Posterior cingulate gyrus (tissue), 11 donors: ENCODE measurements at regions not wholly inside any gene's neighbourhood (a gene's known extent, or its start where the extent isn't known, plus 50 kb on each side); places are given as distances from the start of the nearest gene placed in this dataset.

Experiments
- DNase-seq, 10 donors: peaks; one replicate each; pipeline versions ENCODE4 v3.0.0 to v3.0.0-alpha.2; 2020 to 2021; ENCODE audit warnings: mixed read lengths in 3 of 10
- intact Hi-C: fragments of 100-400 bp; cut with DNase I; formaldehyde crosslinking; loops from one replicate; pipeline ENCODE4 v1.15.1; 2023

- intact Hi-C loops = loop anchor here (2.0 to 5.0 kb wide), 5 partner anchors 153 to 1177 kb away; no protein-coding TSS in a partner anchor
These were observed 63.8 kb upstream of the TAPT1 start for GRCh38 chr4:16289897-16290554.

DNA sequence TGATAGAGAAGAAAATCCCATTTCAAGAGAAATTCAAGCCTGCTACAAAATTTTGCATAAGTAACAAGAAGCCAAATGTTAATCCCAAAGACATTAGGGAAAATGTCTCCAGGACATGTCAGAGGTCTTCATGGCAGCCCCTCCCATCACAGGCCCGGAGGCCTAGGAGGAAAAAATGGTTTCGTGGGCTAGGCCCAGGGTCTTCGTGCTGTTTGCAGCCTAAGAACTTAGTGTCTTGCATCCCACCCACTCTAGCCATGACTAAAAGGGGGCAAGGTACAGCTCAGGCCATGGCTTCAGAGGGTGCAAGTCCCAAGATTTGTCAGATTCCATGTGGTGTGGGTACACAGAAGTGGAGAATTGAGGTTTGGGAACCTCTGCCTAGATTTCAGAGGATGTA, 57.8 kb upstream of the TAPT1 start:
- intact Hi-C loops = no loop called here

More at GRCh38 chr4:16289897-16290554, 63.8 kb upstream of the TAPT1 start:
- no peak for DNase-seq

GRCh38 chr4:16278178-16278577, 51.9 kb upstream of the TAPT1 start:
- intact Hi-C loops = no loop called here
- no peak for DNase-seq

More for the DNA sequence above, 57.8 kb upstream of the TAPT1 start:
- no peak for DNase-seq
